ENCODE measurements at regions not wholly inside any gene's neighbourhood (a gene's known extent, or its start where the extent isn't known, plus 50 kb on each side); places are given as distances from the start of the nearest gene placed in this dataset.
A peak's percentile ranks its signal among the peaks of the same experiment; 100 is the strongest.

- Mint-ChIP-seq H3K27me3 (ENCODE audit: low read depth) (peaks cover 4% of the 10 kb centered on the region), H3K36me3 (ENCODE audit: low read depth) (no peaks in the 10 kb centered on the region), H3K9me3 (ENCODE audit: insufficient read depth) (no peaks in the 10 kb centered on the region), H3K27ac (no peak overlapping the region), H3K4me1 (ENCODE audit: low read depth) (peaks cover 11% of the 10 kb centered on the region), H3K4me3 (no peak overlapping the region)
- ChIA-PET CTCF (no interaction called here), POLR2A (no interaction called here)
- DNase-seq (no peak), ATAC-seq (no peak)
These were observed 478.4 kb downstream of the KDM4C start for GRCh38 chr9:7236186-7236585.

GRCh38 chr9:7234144-7234543 lies 476.4 kb downstream of the KDM4C start:
- Mint-ChIP-seq H3K4me1 (ENCODE audit: low read depth) (peaks cover 11% of the 10 kb centered on the region), H3K36me3 (ENCODE audit: low read depth) (no peaks in the 10 kb centered on the region), H3K9me3 (ENCODE audit: insufficient read depth) (no peaks in the 10 kb centered on the region), H3K27ac (no peak overlapping the region), H3K27me3 (ENCODE audit: low read depth) (peaks cover 14% of the 10 kb centered on the region), H3K4me3 (no peak overlapping the region)
- CTCF ChIA-PET = interaction anchor here (0.6 to 1.2 kb wide), 5 partner anchors 24 to 339 kb away, joined by 3 read pairs; no protein-coding TSS in a partner anchor
- POLR2A ChIA-PET = no interaction called here
- peak; percentile 42 for DNase-seq
- no peak for ATAC-seq

- no peak overlapping the region for H3K4me3 Mint-ChIP-seq
- CTCF ChIA-PET = no interaction called here
These were observed 471.8 kb downstream of the KDM4C start for GRCh38 chr9:7229571-7229970.

GRCh38 chr9:7228726-7229125 lies 471.0 kb downstream of the KDM4C start:
- peaks cover 31% of the 10 kb centered on the region for H3K27me3 Mint-ChIP-seq (ENCODE audit: low read depth)
- no peak overlapping the region for H3K27ac Mint-ChIP-seq
- H3K4me1 Mint-ChIP-seq (ENCODE audit: low read depth) = peaks cover 12% of the 10 kb centered on the region
- CTCF ChIA-PET = no interaction called here
- no peak overlapping the region for H3K4me3 Mint-ChIP-seq
- no peaks in the 10 kb centered on the region for H3K9me3 Mint-ChIP-seq (ENCODE audit: insufficient read depth)
- H3K36me3 Mint-ChIP-seq (ENCODE audit: low read depth) = no peaks in the 10 kb centered on the region
- POLR2A ChIA-PET = interaction anchor here (1.2 kb wide), 1 partner anchor 12 kb away, joined by 4 read pairs; no protein-coding TSS in a partner anchor
- DNase-seq (no peak), ATAC-seq (no peak)

More at GRCh38 chr9:7229571-7229970, 471.8 kb downstream of the KDM4C start:
- DNase-seq = no peak
- no peak overlapping the region for H3K27ac Mint-ChIP-seq
- peaks cover 12% of the 10 kb centered on the region for H3K4me1 Mint-ChIP-seq (ENCODE audit: low read depth)
- H3K9me3 Mint-ChIP-seq (ENCODE audit: insufficient read depth) = no peaks in the 10 kb centered on the region
- no peaks in the 10 kb centered on the region for H3K36me3 Mint-ChIP-seq (ENCODE audit: low read depth)
- no peak for ATAC-seq
- POLR2A ChIA-PET = interaction anchor here (1.2 kb wide), 1 partner anchor 13 kb away, joined by 4 read pairs; no protein-coding TSS in a partner anchor
- H3K27me3 Mint-ChIP-seq (ENCODE audit: low read depth) = peaks cover 27% of the 10 kb centered on the region

- H3K9me3 Mint-ChIP-seq (ENCODE audit: insufficient read depth) = no peaks in the 10 kb centered on the region
- no peak overlapping the region for H3K4me3 Mint-ChIP-seq
- ChIA-PET CTCF (no interaction called here), POLR2A (no interaction called here)
- H3K4me1 Mint-ChIP-seq (ENCODE audit: low read depth) = peaks cover 12% of the 10 kb centered on the region
- H3K27me3 Mint-ChIP-seq (ENCODE audit: low read depth) = peaks cover 34% of the 10 kb centered on the region
- no peak for DNase-seq
- no peak for ATAC-seq
- H3K36me3 Mint-ChIP-seq (ENCODE audit: low read depth) = no peaks in the 10 kb centered on the region
- no peak overlapping the region for H3K27ac Mint-ChIP-seq
These were observed 470.2 kb downstream of the KDM4C start for GRCh38 chr9:7227951-7228350.

GRCh38 chr9:7226007-7226640 lies 468.4 kb downstream of the KDM4C start:
- Mint-ChIP-seq H3K9me3 (ENCODE audit: insufficient read depth) (no peaks in the 10 kb centered on the region), H3K27me3 (ENCODE audit: low read depth) (peaks cover 44% of the 10 kb centered on the region), H3K27ac (peak overlapping the region; percentile 16), H3K4me1 (ENCODE audit: low read depth) (peaks cover 12% of the 10 kb centered on the region), H3K4me3 (no peak overlapping the region), H3K36me3 (ENCODE audit: low read depth) (no peaks in the 10 kb centered on the region)
- ATAC-seq (peak; percentile 30), DNase-seq (no peak)
- CTCF ChIA-PET = no interaction called here
- POLR2A ChIA-PET = no interaction called here
